WI38 (cell line): ENCODE measurements at regions not wholly inside any gene's neighbourhood (a gene's known extent, or its start where the extent isn't known, plus 50 kb on each side); places are given as distances from the start of the nearest gene placed in this dataset.

Experiments used
- H3K4me3 ChIP-seq: 2 replicates; pipeline ENCODE4 v1.5.1; 2011; ENCODE audit warnings: low read depth, mild to moderate bottlenecking, control low read depth, low read length
- CTCF ChIP-seq: IDR thresholded peaks from 2 replicates; pipeline ENCODE4 v1.5.1; 2012; ENCODE audit warnings: low read depth, mild to moderate bottlenecking, control low read depth, low read length

- H3K4me3 ChIP-seq, result no peak overlapping the region
- TF ChIP-seq CTCF, result no peak
Observed at GRCh38 chr6:23334360-23334759, 765.0 kb downstream of the HDGFL1 start.

GRCh38 chr6:23335894-23336293 lies 766.5 kb downstream of the HDGFL1 start:
- H3K4me3 ChIP-seq, result no peak overlapping the region
- TF ChIP-seq CTCF, result no peak

GRCh38 chr6:23339268-23339667 lies 769.9 kb downstream of the HDGFL1 start:
- no peak overlapping the region for H3K4me3 ChIP-seq
- no peak for TF ChIP-seq CTCF

GRCh38 chr6:23340271-23340670 lies 770.9 kb downstream of the HDGFL1 start:
- no peak overlapping the region for H3K4me3 ChIP-seq
- TF ChIP-seq CTCF, result no peak

- TF ChIP-seq CTCF, result no peak
- no peak overlapping the region for H3K4me3 ChIP-seq
Observed at GRCh38 chr6:23343610-23344306, 774.4 kb downstream of the HDGFL1 start.

GRCh38 chr6:23348185-23348584 lies 777.8 kb upstream of the NRSN1 start:
- H3K4me3 ChIP-seq, result no peak overlapping the region
- TF ChIP-seq CTCF, result no peak

GRCh38 chr6:23349521-23350147 lies 776.4 kb upstream of the NRSN1 start:
- no peak for TF ChIP-seq CTCF

More at GRCh38 chr6:23349521-23350147, 776.4 kb upstream of the NRSN1 start:
- H3K4me3 ChIP-seq, result no peak overlapping the region
